DND-41 (cell line): ENCODE measurements at regions not wholly inside any gene's neighbourhood (a gene's known extent, or its start where the extent isn't known, plus 50 kb on each side); places are given as distances from the start of the nearest gene placed in this dataset.

ENCODE experiments used
- EZH2 ChIP-seq: IDR thresholded peaks from 3 replicates; pipeline ENCODE4 v1.6.1; 2012; ENCODE audit warnings: borderline replicate concordance, low read depth, mild to moderate bottlenecking, moderate library complexity, low read length, inconsistent platforms; ENCODE audit not compliant: severe bottlenecking
- TF ChIP-seq, protein P1 (sequence below): IDR thresholded peaks from 2 replicates; pipeline ENCODE4 v1.5.1; 2012; ENCODE audit warnings: borderline replicate concordance, low read length, moderate library complexity, mild to moderate bottlenecking; ENCODE audit not compliant: poor library complexity, severe bottlenecking; ENCODE audit errors: extremely low read depth

DNA sequence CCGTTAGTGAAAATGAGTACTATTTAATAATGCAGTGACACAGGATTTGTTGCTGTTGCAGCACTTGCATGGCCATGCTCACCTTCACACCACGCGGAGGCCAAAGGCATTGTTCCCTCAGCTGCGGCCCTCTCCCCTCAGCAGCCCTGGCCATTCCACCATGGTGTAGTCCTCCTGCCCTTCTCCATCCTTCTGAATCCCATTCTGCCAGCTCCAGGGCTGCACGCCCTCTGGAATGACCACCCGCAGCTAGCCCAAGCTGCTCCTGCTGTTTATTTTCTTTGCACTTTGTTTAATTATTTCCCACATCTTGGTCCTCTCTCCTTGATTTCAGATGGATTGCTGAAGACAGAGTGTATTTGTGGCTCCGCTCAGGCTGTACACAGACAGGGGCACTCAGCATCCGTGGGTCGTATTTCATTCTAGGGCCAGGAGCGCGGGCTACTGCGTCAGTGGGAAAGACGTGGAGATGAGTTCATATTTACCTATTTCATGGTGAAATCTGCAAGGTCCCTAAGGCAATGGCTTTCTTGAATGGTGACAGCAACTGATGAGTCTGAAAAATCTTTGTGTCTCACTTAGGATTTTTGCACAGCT is 81.4 kb upstream of the DUSP22 start:
- TF ChIP-seq, protein P1, sequence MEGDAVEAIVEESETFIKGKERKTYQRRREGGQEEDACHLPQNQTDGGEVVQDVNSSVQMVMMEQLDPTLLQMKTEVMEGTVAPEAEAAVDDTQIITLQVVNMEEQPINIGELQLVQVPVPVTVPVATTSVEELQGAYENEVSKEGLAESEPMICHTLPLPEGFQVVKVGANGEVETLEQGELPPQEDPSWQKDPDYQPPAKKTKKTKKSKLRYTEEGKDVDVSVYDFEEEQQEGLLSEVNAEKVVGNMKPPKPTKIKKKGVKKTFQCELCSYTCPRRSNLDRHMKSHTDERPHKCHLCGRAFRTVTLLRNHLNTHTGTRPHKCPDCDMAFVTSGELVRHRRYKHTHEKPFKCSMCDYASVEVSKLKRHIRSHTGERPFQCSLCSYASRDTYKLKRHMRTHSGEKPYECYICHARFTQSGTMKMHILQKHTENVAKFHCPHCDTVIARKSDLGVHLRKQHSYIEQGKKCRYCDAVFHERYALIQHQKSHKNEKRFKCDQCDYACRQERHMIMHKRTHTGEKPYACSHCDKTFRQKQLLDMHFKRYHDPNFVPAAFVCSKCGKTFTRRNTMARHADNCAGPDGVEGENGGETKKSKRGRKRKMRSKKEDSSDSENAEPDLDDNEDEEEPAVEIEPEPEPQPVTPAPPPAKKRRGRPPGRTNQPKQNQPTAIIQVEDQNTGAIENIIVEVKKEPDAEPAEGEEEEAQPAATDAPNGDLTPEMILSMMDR: no peak
- TF ChIP-seq EZH2: no peak
